ENCODE measurements at regions not wholly inside any gene's neighbourhood (a gene's known extent, or its start where the extent isn't known, plus 50 kb on each side); places are given as distances from the start of the nearest gene placed in this dataset.

- DNase-seq (ENCODE audit: low read depth in 1 of 2, low spot score in 2 of 2) (no peak), FAIRE-seq (no peak)
- Histone ChIP-seq H3K18ac (ENCODE audit: extremely low read depth, low read length) (no peak overlapping the region), H3K4me1 (replicated peaks in 1 of 4; ENCODE audit: control insufficient read depth in 3 of 4, insufficient read depth in 4 of 4, low read length in 3 of 4) (peaks cover 0 to 8% (median 1%) of the 10 kb centered on the region in 4 experiments; a peak in 2 of 7 replicates), H3K79me2 (ENCODE audit: control insufficient read depth in 1 of 2, insufficient read depth in 2 of 2, low read length in 2 of 2) (no peaks in the 10 kb centered on the region), H3K14ac (ENCODE audit: insufficient read length) (no peak overlapping the region), H3K23me2 (ENCODE audit: low read depth, low read length) (peaks cover 2% of the 10 kb centered on the region; the same call in 1 of the 2 replicates), H3K56ac (replicated peaks; ENCODE audit: insufficient read length, low read depth, low read length) (no peak overlapping the region), H4K5ac (ENCODE audit: insufficient read length, low read depth, low read length) (no peak overlapping the region), H3K27ac (ENCODE audit: low read depth, low read length) (no peak overlapping the region), H2AFZ (ENCODE audit: low read length) (no peak overlapping the region), H3K9ac (replicated peaks in 1 of 4; ENCODE audit: extremely low read depth in 1 of 4, low read depth in 3 of 4, low read length in 3 of 4) (no peak overlapping the region), H2BK5ac (ENCODE audit: low read depth, low read length) (no peak overlapping the region), H3K23ac (ENCODE audit: insufficient read length) (no peak overlapping the region), H3K79me1 (ENCODE audit: low read depth, low read length) (no peaks in the 10 kb centered on the region), H3K4ac (replicated peaks; ENCODE audit: insufficient read length, low read depth, low read length) (no peak overlapping the region), H3K4me3 (ENCODE audit: extremely low read depth in 1 of 4, insufficient read depth in 2 of 4, low read depth in 3 of 4, low read length in 4 of 4) (no peak overlapping the region), H2BK15ac (ENCODE audit: low read length) (no peak overlapping the region), H3K27me3 (replicated peaks in 1 of 4; ENCODE audit: control insufficient read depth in 3 of 4, extremely low read depth in 1 of 4, insufficient read depth in 3 of 4, low read length in 3 of 4) (peaks cover 0 to 10% (median 2%) of the 10 kb centered on the region in 4 experiments; a peak in 5 of 7 replicates), H2BK120ac (replicated peaks; ENCODE audit: low read depth, low read length) (no peak overlapping the region), H3K4me2 (ENCODE audit: insufficient read depth in 1 of 2, low read depth in 2 of 2, low read length in 2 of 2) (no peak overlapping the region), H3K36me3 (ENCODE audit: control insufficient read depth in 2 of 4, insufficient read depth in 4 of 4, low read length in 3 of 4) (no peaks in the 10 kb centered on the region), H2AK5ac (ENCODE audit: low read depth, low read length) (no peak overlapping the region), H4K91ac (replicated peaks; ENCODE audit: insufficient read length, low read length) (no peak overlapping the region), H4K20me1 (replicated peaks in 1 of 2; ENCODE audit: control insufficient read depth in 1 of 2, insufficient read depth in 2 of 2, low read length in 2 of 2) (peaks cover 0 to 2% of the 10 kb centered on the region in 2 experiments), H2BK12ac (ENCODE audit: low read depth, low read length) (no peak overlapping the region), H3K9me3 (ENCODE audit: insufficient read depth in 2 of 2, low read depth in 1 of 2, low read length in 1 of 2) (no peaks in the 10 kb centered on the region), H4K8ac (ENCODE audit: extremely low read depth, insufficient read depth, low read length) (no peak overlapping the region), H2BK20ac (ENCODE audit: low read length) (no peak overlapping the region)
- 91% methylated on average over 4 of the region's 4 CpGs; no CpG with 5 or more reads in 1 of the 2 experiments for WGBS, 2 experiments (ENCODE audit: extremely low coverage in 1 of 2, insufficient coverage in 1 of 2, insufficient read length in 1 of 2, insufficient replicate concordance in 2 of 2, low coverage in 1 of 2, low lambda C conversion rate in 2 of 2, missing lambda C conversion rate in 1 of 2)
- no peak for TF ChIP-seq KDM1A (IDR thresholded peaks at IDR 0.05; ENCODE audit: borderline replicate concordance, low read length)
- no peak for TF ChIP-seq BACH1 (IDR thresholded peaks at IDR 0.05; ENCODE audit: low read length)
- no peak for TF ChIP-seq NANOG (IDR thresholded peaks at IDR 0.05; ENCODE audit: insufficient read depth, low read depth, low read length, poor library complexity, severe bottlenecking)
- no peak for TF ChIP-seq GTF2F1 (IDR thresholded peaks at IDR 0.05; ENCODE audit: borderline replicate concordance, low read depth, low read length)
- no peak for TF ChIP-seq SAP30 (IDR thresholded peaks at IDR 0.05; ENCODE audit: insufficient read depth, insufficient replicate concordance, low read length)
- no peak for TF ChIP-seq RNF2 (IDR thresholded peaks at IDR 0.05; ENCODE audit: borderline replicate concordance, low read depth, low read length, missing control alignments, poor library complexity, severe bottlenecking)
- no peak for TF ChIP-seq ASH2L (IDR thresholded peaks at IDR 0.05; ENCODE audit: low read length)
- POLR2A ChIA-PET (ENCODE audit: partially characterized antibody), result no interaction called here
- CTCF ChIA-PET (ENCODE audit: partially characterized antibody), result interaction anchor here (0.7 to 1.2 kb wide), 2 partner anchors 47 to 694 kb away, joined by 3 read pairs; no protein-coding TSS in a partner anchor
These were observed 216.1 kb downstream of the FOXA2 start for GRCh38 chr20:22368235-22368634.

Measured in H1 (cell line).